ENCODE measurements at regions not wholly inside any gene's neighbourhood (a gene's known extent, or its start where the extent isn't known, plus 50 kb on each side); places are given as distances from the start of the nearest gene placed in this dataset.

- Histone ChIP-seq H3K27ac (no peak overlapping the region), H3K27me3 (no peaks in the 10 kb centered on the region), H3K4me1 (no peaks in the 10 kb centered on the region), H3K36me3 (no peaks in the 10 kb centered on the region), H3K9me3 (no peaks in the 10 kb centered on the region), H3K4me3 (no peak overlapping the region)
- intact Hi-C loops (cut with DNase I; ENCODE audit: low total_unique reads), result no loop called here
- TF ChIP-seq POLR2A (IDR thresholded peaks at IDR 0.05) (no peak), CTCF (IDR thresholded peaks at IDR 0.05) (no peak)
- DNase-seq, result no peak
Measured at GRCh38 chr1:58862728-58863385, 79.0 kb upstream of the JUN start.

- Histone ChIP-seq H3K4me3 (no peak overlapping the region), H3K36me3 (no peaks in the 10 kb centered on the region), H3K27me3 (no peaks in the 10 kb centered on the region), H3K4me1 (no peaks in the 10 kb centered on the region), H3K9me3 (no peaks in the 10 kb centered on the region), H3K27ac (no peak overlapping the region)
- no peak for DNase-seq
- intact Hi-C loops (cut with DNase I; ENCODE audit: low total_unique reads), result no loop called here
- TF ChIP-seq CTCF (IDR thresholded peaks at IDR 0.05) (no peak), POLR2A (IDR thresholded peaks at IDR 0.05) (no peak)
Measured at GRCh38 chr1:58864654-58865053, 80.8 kb upstream of the JUN start.

- intact Hi-C loops (cut with DNase I; ENCODE audit: low total_unique reads), result no loop called here
- Histone ChIP-seq H3K9me3 (no peaks in the 10 kb centered on the region), H3K4me1 (no peaks in the 10 kb centered on the region), H3K27ac (no peak overlapping the region), H3K36me3 (no peaks in the 10 kb centered on the region), H3K27me3 (no peaks in the 10 kb centered on the region), H3K4me3 (no peak overlapping the region)
- DNase-seq, result no peak
- TF ChIP-seq POLR2A (IDR thresholded peaks at IDR 0.05) (no peak), CTCF (IDR thresholded peaks at IDR 0.05) (no peak)
Measured at GRCh38 chr1:58866578-58866977, 82.7 kb upstream of the JUN start.

GRCh38 chr1:58869638-58870297 is 85.9 kb upstream of the JUN start:
- Histone ChIP-seq H3K4me3 (no peak overlapping the region), H3K27ac (no peak overlapping the region), H3K4me1 (no peaks in the 10 kb centered on the region), H3K9me3 (no peaks in the 10 kb centered on the region), H3K36me3 (no peaks in the 10 kb centered on the region), H3K27me3 (no peaks in the 10 kb centered on the region)
- TF ChIP-seq POLR2A (IDR thresholded peaks at IDR 0.05), result no peak
- no peak for TF ChIP-seq CTCF (IDR thresholded peaks at IDR 0.05)
- DNase-seq, result no peak
- intact Hi-C loops (cut with DNase I; ENCODE audit: low total_unique reads), result no loop called here

GRCh38 chr1:58870298-58870676 is 86.4 kb upstream of the JUN start:
- Histone ChIP-seq H3K9me3 (no peaks in the 10 kb centered on the region), H3K27me3 (no peaks in the 10 kb centered on the region), H3K4me3 (no peak overlapping the region), H3K4me1 (no peaks in the 10 kb centered on the region), H3K27ac (no peak overlapping the region), H3K36me3 (no peaks in the 10 kb centered on the region)
- no peak for DNase-seq
- intact Hi-C loops (cut with DNase I; ENCODE audit: low total_unique reads), result no loop called here
- TF ChIP-seq POLR2A (IDR thresholded peaks at IDR 0.05), result no peak
- TF ChIP-seq CTCF (IDR thresholded peaks at IDR 0.05), result no peak

Data from uterus (tissue), 3 donors.